HG03103 (cell line): ENCODE measurements at regions not wholly inside any gene's neighbourhood (a gene's known extent, or its start where the extent isn't known, plus 50 kb on each side); places are given as distances from the start of the nearest gene placed in this dataset.

Experiments
- ATAC-seq: cut with Tn5 transposase; IDR thresholded peaks from one replicate; pipeline ENCODE4 v1.9.1; 2021; ENCODE audit warnings: low read depth; ENCODE audit not compliant: unreplicated experiment

DNA sequence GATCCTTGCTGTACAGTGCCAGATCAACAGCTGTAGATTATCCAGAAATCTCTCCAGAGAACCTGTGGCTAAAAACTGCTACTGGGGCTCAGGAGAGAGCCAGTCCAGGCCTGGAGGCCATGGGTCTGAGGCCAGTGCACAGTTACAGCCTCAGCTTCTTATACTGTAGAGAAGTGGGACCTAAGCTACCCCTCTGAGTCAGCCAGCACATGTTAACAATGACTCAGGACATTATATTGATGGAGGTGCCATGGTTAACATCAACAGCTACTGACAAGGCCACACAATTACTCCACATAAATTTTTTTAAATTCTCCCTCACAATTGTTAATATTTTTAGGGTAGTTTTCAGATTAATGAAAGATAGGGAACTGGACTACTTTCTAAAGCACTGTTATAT, 138.5 kb downstream of the RBM26 start:
- no peak for ATAC-seq

- peak; percentile 90 for ATAC-seq
Measured at GRCh38 chr13:79258489-79258888, 147.6 kb downstream of the RBM26 start.

GRCh38 chr13:79246578-79246949, 159.5 kb downstream of the RBM26 start:
- ATAC-seq, result no peak

DNA sequence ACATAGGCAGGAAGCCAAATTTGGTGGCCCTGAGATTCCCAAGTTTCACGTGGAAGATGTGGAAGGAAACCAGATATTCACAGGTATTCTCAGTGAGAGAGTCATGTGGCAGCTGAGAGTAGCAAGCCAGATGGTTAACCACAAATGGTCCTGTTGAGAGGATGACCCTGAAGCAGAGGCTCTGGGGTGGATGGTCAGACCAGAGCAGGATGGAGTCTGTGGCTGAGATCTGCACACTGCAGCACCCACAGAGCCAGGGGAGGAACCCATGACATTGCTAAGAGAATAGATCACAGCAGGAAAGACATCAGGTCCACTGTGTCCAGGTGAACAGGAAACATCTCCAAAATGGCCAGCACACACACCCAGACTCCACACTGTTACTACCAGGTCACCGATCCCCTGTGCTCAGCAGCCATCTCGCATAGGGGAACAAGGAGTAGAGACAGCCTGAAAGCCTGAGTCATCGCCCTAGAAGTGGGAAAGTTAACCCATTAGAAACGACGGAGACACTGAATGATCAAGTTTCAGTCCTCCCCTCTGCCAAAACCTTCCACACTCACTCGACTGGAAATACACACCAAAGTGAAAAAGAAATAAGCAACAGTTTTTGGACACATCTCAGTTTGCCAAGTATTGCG, 160.0 kb downstream of the RBM26 start:
- ATAC-seq, result no peak

- ATAC-seq, result no peak
Measured at GRCh38 chr13:79241697-79242096, 164.4 kb downstream of the RBM26 start.

DNA sequence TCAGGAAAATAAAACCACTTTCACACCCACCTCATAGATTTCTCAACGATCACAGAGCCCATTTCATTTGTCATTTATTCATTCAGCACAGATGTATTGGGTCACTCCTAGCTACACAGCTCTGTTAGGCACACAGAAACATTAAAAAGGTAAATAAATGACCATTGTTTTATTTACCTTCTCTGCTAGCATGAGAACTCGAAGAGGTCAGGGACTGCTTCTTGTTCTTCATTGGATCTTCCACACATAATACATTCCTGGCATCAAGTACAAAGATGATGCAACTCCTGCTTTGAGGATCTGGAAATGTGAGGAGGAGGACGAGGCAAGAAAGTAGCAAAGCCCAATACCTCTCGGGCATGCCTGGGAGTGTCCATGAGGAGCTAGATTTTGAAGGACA, 168.1 kb downstream of the RBM26 start:
- no peak for ATAC-seq

- no peak for ATAC-seq
Measured at GRCh38 chr13:79231887-79232286, 174.2 kb downstream of the RBM26 start.

- no peak for ATAC-seq
Measured at GRCh38 chr13:79229761-79230160, 176.3 kb downstream of the RBM26 start.

GRCh38 chr13:79228972-79229371, 177.1 kb downstream of the RBM26 start:
- ATAC-seq, result no peak

GRCh38 chr13:79227418-79227817, 178.6 kb downstream of the RBM26 start:
- ATAC-seq, result peak; percentile 91

DNA sequence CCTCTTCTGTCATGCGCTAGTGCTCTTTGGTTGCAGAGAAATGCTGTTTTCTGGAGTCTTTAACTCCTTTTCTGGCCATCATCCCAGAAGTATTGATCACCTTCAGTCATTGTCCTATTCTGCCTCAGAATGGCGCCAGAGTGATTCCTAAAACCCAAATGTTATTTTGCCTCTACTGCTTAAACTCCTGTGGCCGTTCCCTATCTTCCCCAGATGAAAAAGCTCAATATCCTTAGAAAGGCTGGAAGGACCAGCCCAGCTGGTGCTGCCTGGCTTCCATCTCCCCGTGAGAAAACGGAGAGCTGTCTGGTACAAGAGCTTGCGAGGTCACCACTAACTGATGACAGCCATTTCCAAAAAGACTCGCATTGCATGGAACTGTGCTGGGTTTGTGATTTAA, 179.1 kb downstream of the RBM26 start:
- peak; percentile 24 for ATAC-seq

DNA sequence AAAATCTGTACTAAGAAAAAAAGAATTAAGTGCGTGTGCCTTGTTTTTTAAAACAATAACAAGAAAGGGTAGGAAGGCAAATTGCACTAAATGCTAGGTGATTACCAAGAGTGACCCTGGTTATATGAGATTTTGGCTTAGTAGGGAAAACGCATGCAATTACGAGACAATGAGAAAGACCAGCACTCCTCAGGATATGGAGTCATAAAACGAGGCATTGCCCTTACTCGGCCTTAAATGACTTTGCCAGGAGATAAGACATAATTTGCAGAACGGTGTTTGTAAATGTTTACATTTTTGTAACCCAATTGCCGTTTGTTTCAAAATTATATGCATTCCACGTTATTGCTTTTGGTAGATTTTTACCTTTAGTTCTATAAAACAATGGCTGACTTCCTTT, 179.8 kb downstream of the RBM26 start:
- no peak for ATAC-seq

DNA sequence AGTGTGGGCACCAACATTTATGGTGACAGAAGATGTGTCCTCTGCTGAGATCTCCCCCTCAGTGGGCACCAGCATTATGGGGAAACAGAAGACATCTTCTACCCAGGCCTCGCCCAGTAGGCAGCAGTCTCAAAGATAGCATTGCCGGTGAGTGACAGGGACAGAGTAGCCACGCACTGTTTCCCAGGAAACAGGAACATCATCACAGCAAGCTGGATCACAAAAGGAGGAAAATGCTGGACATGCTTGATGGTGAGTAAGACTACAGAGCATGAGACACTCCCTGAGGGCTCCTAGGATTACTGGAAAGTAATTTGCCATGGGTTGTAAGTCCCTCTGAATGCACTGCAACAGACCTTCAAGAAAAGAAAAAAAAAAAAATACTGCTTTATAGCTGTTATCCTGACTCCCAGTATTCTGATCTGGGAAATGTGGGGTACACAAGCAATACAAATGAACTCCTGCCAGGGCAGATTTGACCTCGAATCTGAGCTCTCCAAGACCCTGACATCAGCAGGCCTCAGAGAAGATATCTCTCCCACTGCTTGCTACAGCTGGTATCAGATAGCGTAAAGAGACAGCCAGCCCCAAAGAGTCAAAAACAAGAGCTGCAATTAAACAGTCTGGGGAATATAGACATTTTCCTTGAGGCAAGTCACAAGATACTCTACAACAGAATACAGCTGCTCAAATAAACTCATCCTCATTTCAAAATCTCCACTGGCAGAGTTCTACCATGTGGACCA, 180.4 kb downstream of the RBM26 start:
- no peak for ATAC-seq

- ATAC-seq, result no peak
Measured at GRCh38 chr13:79222427-79223205, 183.4 kb downstream of the RBM26 start.

DNA sequence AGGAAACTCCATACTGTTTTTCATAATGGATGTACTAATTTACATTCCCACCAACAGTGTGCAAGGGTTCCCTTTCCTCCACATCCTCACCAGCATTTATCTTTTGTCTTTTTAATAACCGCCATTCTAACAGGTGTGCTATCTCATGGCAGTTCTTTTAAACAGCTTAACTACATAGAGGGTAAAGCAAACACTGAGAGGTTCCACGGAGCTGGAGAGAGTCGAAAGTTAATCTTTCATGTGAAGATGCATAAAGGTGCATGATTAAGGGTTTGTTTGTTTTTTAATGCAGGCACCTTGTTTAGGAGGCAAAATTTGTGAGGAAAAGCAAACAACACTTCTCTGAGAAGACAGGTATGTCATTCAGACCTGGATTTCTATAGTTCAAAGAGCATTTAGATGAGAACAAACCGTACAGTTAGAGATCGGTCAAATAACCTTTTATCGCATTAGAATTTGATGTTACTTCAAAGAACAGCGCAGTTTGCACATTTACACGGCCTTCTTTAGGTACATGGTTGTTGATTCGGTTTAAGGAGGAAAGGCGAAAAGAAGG, 193.9 kb downstream of the RBM26 start:
- no peak for ATAC-seq

DNA sequence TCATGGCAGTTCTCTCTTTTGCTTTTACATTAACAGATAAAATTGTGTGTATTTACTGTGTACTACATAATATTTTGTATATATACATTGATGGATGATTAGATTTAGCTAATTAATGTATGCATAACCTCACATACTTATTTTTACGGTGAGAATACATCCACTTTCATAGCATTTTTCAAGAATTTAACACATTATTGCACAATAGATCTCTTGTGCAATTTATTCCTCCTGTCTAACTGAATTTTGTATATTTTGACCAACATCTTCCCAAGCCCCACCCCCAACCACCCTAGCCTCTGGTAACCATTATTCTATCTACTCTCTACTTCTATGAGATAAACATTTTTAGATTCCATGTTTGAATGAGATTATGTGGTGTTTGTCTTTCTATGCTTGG, 194.7 kb downstream of the RBM26 start:
- no peak for ATAC-seq

- ATAC-seq, result no peak
Measured at GRCh38 chr13:79197933-79198332, 208.1 kb downstream of the RBM26 start.

DNA sequence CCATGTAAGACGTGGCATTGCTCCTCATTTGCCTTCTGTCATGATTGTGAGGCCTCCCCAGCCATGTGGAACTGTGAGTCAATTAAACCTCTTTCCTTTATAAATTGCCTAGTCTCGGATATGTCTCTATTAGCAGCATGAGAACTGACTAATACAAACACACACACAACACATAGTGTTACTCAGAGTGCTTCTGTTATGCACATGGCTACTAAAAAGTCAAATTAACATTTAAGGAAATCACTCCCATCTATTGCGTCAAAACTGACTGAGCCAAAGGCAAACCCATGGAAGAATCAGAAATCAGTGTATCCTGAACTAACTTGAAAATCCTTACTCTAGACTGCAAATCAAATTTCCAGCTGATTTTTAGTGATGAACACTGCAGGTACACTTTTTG, 209.2 kb downstream of the RBM26 start:
- ATAC-seq, result no peak

DNA sequence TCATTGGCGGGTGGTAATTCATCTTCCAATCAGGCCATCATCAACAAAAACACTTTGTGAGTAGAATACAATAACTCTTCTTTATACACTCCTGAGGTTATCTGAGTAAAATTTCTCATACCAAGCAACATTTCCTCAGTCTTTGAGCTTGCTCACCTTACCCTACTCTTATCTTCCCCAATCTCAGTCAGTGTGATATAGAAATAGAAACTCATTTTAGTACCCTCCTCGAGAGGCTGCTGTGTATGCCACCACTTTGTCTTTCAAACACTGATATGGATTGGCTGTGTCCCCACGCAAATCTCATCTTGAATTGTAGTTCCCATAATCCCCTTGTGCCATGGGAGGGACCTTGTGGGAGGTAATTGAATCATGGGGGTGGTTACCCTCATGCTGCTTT, 209.7 kb downstream of the RBM26 start:
- no peak for ATAC-seq

DNA sequence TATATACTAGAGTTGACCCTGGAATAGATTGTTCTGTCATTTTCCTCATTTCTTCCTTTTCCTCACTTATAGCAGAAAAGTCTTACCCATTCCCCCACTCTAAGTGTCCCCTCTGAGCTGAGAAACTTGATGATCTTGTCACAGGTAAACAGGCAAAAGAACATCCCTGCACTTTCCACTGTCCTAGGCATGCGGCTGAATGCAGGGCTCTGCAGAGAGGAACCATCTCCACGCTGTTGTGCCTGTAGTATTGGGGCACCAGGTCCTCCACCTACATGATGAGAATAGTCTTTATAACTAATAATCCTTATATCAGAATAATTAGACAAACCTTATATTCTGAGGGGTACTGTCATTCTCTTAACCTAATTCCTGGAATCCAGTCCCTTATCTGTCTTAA, 211.3 kb downstream of the RBM26 start:
- ATAC-seq, result peak; percentile 25

DNA sequence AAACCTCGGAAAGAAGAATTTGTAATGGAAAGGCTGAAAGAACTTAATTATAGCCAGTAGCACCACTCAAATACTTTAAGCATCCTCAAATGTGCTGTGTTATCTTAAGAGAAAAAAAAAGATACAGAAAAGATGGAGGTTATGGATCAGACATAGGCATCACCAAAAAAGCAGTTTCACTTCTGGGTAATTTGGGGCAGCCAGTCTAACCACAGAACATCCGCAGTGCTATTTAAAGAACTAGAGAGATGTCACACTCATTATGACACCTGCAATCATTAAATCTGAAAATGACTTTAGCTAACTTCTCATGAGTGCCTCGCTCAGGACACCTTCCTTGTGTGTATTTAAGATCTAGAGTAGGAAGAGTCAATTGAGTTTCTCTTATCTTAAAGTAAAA, 211.8 kb downstream of the RBM26 start:
- peak; percentile 89 for ATAC-seq
